GM23338 (cell line): ENCODE measurements at regions not wholly inside any gene's neighbourhood (a gene's known extent, or its start where the extent isn't known, plus 50 kb on each side); places are given as distances from the start of the nearest gene placed in this dataset.

Source experiments
- ATAC-seq: fragments of 200-7000 bp; cut with Tn5 transposase; 3 replicates; pipeline ENCODE4 v1.9.1; 2020
- DNase-seq: peaks from one replicate; pipeline ENCODE4 v3.0.0-alpha.2; 2015; ENCODE audit warnings: low spot score
- H2AFZ ChIP-seq: fragments of 200-600 bp; sonication (generic); 2 replicates; pipeline ENCODE4 v1.8.0; 2016; ENCODE audit warnings: antibody characterized with exemption, mild to moderate bottlenecking, moderate library complexity
- H3F3A ChIP-seq: fragments of 200-600 bp; sonication (generic); replicated peaks from 2 replicates; pipeline ENCODE4 v1.8.0; 2017; ENCODE audit warnings: antibody characterized with exemption, mixed run types, low read depth
- H3K27ac ChIP-seq: fragments of 200-600 bp; sonication (generic); 2 replicates; pipeline ENCODE4 v1.6.1; 2016; ENCODE audit warnings: low read depth
- H3K27me3 ChIP-seq: fragments of 200-600 bp; sonication (generic); 2 replicates; pipeline ENCODE4 v1.8.0; 2016; ENCODE audit warnings: mild to moderate bottlenecking, mixed run types, moderate library complexity; ENCODE audit not compliant: insufficient read depth
- H3K36me3 ChIP-seq: fragments of 200-600 bp; sonication (generic); 2 replicates; pipeline ENCODE4 v1.8.0; 2016; ENCODE audit warnings: mild to moderate bottlenecking; ENCODE audit not compliant: insufficient read depth
- H3K4me1 ChIP-seq: fragments of 200-600 bp; sonication (generic); 2 replicates; pipeline ENCODE4 v1.8.0; 2016; ENCODE audit warnings: mild to moderate bottlenecking, moderate library complexity; ENCODE audit not compliant: insufficient read depth
- H3K4me2 ChIP-seq: fragments of 200-600 bp; sonication (generic); 2 replicates; pipeline ENCODE4 v1.7.1; 2017; ENCODE audit warnings: mixed run types
- H3K4me3 ChIP-seq: fragments of 200-600 bp; sonication (generic); 2 replicates; pipeline ENCODE4 v1.6.1; 2016; ENCODE audit warnings: mixed run types
- H3K79me2 ChIP-seq: fragments of 200-600 bp; sonication (generic); replicated peaks from 2 replicates; pipeline ENCODE4 v1.8.0; 2017; ENCODE audit warnings: mild to moderate bottlenecking; ENCODE audit not compliant: insufficient read depth
- H3K9me2 ChIP-seq: fragments of 200-600 bp; sonication (generic); 2 replicates; pipeline ENCODE4 v1.8.0; 2017; ENCODE audit not compliant: insufficient read depth
- H4K20me1 ChIP-seq: fragments of 200-600 bp; sonication (generic); replicated peaks from 2 replicates; pipeline ENCODE4 v1.8.0; 2017; ENCODE audit warnings: mild to moderate bottlenecking; ENCODE audit not compliant: insufficient read depth
- H3K27ac Mint-ChIP-seq: 2 replicates; pipeline ENCODE4 v1.8.0; 2020; ENCODE audit warnings: inconsistent platforms, mild to moderate bottlenecking, moderate library complexity, mixed read lengths
- H3K27me3 Mint-ChIP-seq: 3 replicates; pipeline ENCODE4 v1.8.0; 2022; ENCODE audit warnings: low read depth, mild to moderate bottlenecking, moderate library complexity, mixed read lengths, inconsistent platforms; ENCODE audit not compliant: insufficient read depth, poor library complexity
- H3K36me3 Mint-ChIP-seq: 3 replicates; pipeline ENCODE4 v1.8.0; 2021; ENCODE audit warnings: low read depth, mild to moderate bottlenecking, inconsistent platforms, moderate library complexity, mixed read lengths
- H3K4me1 Mint-ChIP-seq: 3 replicates; pipeline ENCODE4 v1.8.0; 2020; ENCODE audit warnings: mild to moderate bottlenecking, inconsistent platforms, mixed read lengths
- H3K4me3 Mint-ChIP-seq: 3 replicates; pipeline ENCODE4 v1.8.0; 2021; ENCODE audit warnings: moderate library complexity, mild to moderate bottlenecking, inconsistent platforms, mixed read lengths
- H3K9me3 Mint-ChIP-seq: 3 replicates; pipeline ENCODE4 v1.8.0; 2020; ENCODE audit warnings: moderate library complexity, mild to moderate bottlenecking, inconsistent platforms, mixed read lengths
- JUNB ChIP-seq: IDR thresholded peaks from one replicate; pipeline ENCODE4 v1.6.1; 2016; ENCODE audit warnings: antibody characterized with exemption; ENCODE audit not compliant: unreplicated experiment
- POLR2AphosphoS5 ChIP-seq: IDR thresholded peaks from 2 replicates; pipeline ENCODE4 v1.6.1; 2016; ENCODE audit warnings: antibody characterized with exemption, low read depth
- TF ChIP-seq, protein P1 (sequence below): fragments of 250-450 bp; sonication (Bioruptor Pico); IDR thresholded peaks from 2 replicates; pipeline ENCODE4 v1.5.0; 2020; ENCODE audit warnings: mild to moderate bottlenecking, moderate library complexity
- TF ChIP-seq, protein P2 (sequence below): IDR thresholded peaks from 2 replicates; pipeline ENCODE4 v1.6.1; 2016; ENCODE audit warnings: antibody characterized with exemption

DNA sequence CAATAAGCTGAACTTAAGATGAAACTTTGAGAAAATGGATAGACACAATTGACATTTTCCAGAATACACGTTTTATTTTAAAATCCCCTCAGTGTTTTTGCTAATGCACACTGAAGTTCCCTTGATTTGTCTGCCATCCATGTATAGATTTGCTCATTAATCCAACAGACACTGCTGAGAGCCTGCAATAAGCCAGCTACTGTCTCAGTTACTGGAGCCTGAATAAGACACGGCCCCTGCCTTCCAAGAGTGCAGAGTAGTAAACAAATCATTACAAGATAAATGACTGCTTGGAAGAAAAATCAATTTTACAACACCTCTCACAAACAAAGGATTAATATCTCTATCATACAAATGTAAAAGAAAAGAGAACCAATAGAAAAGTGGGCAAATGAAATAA lies 130.1 kb downstream of the TLR5 start (continued):
- TF ChIP-seq, protein P1, sequence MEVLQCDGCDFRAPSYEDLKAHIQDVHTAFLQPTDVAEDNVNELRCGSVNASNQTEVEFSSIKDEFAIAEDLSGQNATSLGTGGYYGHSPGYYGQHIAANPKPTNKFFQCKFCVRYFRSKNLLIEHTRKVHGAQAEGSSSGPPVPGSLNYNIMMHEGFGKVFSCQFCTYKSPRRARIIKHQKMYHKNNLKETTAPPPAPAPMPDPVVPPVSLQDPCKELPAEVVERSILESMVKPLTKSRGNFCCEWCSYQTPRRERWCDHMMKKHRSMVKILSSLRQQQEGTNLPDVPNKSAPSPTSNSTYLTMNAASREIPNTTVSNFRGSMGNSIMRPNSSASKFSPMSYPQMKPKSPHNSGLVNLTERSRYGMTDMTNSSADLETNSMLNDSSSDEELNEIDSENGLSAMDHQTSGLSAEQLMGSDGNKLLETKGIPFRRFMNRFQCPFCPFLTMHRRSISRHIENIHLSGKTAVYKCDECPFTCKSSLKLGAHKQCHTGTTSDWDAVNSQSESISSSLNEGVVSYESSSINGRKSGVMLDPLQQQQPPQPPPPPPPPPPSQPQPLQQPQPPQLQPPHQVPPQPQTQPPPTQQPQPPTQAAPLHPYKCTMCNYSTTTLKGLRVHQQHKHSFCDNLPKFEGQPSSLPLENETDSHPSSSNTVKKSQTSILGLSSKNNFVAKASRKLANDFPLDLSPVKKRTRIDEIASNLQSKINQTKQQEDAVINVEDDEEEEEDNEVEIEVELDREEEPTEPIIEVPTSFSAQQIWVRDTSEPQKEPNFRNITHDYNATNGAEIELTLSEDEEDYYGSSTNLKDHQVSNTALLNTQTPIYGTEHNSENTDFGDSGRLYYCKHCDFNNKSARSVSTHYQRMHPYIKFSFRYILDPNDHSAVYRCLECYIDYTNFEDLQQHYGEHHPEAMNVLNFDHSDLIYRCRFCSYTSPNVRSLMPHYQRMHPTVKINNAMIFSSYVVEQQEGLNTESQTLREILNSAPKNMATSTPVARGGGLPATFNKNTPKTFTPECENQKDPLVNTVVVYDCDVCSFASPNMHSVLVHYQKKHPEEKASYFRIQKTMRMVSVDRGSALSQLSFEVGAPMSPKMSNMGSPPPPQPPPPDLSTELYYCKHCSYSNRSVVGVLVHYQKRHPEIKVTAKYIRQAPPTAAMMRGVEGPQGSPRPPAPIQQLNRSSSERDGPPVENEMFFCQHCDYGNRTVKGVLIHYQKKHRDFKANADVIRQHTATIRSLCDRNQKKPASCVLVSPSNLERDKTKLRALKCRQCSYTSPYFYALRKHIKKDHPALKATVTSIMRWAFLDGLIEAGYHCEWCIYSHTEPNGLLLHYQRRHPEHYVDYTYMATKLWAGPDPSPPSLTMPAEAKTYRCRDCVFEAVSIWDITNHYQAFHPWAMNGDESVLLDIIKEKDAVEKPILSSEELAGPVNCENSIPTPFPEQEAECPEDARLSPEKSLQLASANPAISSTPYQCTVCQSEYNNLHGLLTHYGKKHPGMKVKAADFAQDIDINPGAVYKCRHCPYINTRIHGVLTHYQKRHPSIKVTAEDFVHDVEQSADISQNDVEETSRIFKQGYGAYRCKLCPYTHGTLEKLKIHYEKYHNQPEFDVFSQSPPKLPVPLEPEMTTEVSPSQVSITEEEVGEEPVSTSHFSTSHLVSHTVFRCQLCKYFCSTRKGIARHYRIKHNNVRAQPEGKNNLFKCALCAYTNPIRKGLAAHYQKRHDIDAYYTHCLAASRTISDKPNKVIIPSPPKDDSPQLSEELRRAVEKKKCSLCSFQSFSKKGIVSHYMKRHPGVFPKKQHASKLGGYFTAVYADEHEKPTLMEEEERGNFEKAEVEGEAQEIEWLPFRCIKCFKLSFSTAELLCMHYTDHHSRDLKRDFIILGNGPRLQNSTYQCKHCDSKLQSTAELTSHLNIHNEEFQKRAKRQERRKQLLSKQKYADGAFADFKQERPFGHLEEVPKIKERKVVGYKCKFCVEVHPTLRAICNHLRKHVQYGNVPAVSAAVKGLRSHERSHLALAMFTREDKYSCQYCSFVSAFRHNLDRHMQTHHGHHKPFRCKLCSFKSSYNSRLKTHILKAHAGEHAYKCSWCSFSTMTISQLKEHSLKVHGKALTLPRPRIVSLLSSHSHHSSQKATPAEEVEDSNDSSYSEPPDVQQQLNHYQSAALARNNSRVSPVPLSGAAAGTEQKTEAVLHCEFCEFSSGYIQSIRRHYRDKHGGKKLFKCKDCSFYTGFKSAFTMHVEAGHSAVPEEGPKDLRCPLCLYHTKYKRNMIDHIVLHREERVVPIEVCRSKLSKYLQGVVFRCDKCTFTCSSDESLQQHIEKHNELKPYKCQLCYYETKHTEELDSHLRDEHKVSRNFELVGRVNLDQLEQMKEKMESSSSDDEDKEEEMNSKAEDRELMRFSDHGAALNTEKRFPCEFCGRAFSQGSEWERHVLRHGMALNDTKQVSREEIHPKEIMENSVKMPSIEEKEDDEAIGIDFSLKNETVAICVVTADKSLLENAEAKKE (CRISPR knock-in tag), result no peak
- TF ChIP-seq, protein P2, sequence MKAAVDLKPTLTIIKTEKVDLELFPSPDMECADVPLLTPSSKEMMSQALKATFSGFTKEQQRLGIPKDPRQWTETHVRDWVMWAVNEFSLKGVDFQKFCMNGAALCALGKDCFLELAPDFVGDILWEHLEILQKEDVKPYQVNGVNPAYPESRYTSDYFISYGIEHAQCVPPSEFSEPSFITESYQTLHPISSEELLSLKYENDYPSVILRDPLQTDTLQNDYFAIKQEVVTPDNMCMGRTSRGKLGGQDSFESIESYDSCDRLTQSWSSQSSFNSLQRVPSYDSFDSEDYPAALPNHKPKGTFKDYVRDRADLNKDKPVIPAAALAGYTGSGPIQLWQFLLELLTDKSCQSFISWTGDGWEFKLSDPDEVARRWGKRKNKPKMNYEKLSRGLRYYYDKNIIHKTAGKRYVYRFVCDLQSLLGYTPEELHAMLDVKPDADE, result no peak

DNA sequence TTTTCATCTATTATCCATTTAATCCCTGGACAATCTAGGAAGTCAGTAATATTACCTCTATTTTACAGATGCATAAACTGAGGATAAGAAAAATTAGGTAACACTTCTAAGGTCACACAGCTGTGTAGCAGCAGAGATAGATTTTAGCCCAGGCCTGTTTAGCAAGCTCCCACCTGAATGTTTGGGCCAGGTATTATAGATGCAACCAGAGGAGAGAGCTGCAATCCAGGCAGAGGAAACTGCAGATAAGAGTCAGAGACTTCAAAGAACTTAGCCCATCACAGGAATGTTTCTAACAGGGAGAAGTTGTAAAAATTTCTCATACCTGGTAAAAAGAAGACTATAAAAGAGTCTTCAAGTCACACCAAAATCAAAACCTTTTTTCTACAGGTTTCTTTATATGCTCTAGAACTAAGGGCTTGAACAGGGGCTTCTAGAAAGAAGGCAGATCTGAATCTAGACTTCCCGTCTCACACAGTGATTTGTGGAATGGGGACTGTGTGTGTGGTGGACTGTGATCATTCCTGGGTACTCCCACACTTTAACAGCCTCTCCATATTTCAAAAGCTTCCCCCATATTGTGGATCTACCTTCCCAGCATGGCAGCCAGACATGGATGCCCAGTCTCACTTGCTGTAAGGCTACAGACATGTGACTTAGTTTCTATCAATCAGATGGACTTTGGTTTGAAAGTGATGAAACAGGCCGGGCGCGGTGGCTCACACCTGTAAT lies 128.7 kb downstream of the TLR5 start:
- Mint-ChIP-seq H3K36me3 (peaks cover 53% of the 10 kb centered on the region), H3K4me3 (no peak overlapping the region), H3K27ac (peak overlapping the region; percentile 18; the same call in 1 of the 2 replicates), H3K9me3 (peaks cover 11% of the 10 kb centered on the region), H3K27me3 (peaks cover 25% of the 10 kb centered on the region), H3K4me1 (peaks cover 45% of the 10 kb centered on the region)
- Histone ChIP-seq H3F3A (peaks cover 53% of the 10 kb centered on the region), H3K27me3 (peaks cover 8% of the 10 kb centered on the region; the same call in 1 of the 2 replicates), H3K4me3 (no peak overlapping the region), H3K4me2 (no peak overlapping the region), H2AFZ (no peak overlapping the region), H3K79me2 (no peaks in the 10 kb centered on the region), H3K9me2 (no peaks in the 10 kb centered on the region), H4K20me1 (peaks cover 15% of the 10 kb centered on the region), H3K27ac (no peak overlapping the region), H3K4me1 (peaks cover 39% of the 10 kb centered on the region), H3K36me3 (peaks cover 18% of the 10 kb centered on the region)
- no peak for ATAC-seq
- no peak for DNase-seq
- peak; percentile 58 for TF ChIP-seq POLR2AphosphoS5
- no peak for TF ChIP-seq JUNB
